HepG2 (cell line): ENCODE measurements at regions not wholly inside any gene's neighbourhood (a gene's known extent, or its start where the extent isn't known, plus 50 kb on each side); places are given as distances from the start of the nearest gene placed in this dataset.

Experiments used
- ATF6 ChIP-seq: sonication (generic); formaldehyde crosslinking; conservative IDR thresholded peaks from 2 replicates; pipeline ENCODE4 v1.4.0; 2020; ENCODE audit warnings: missing genetic modification reagents
- EP300 ChIP-seq, 3 experiments: sonication (generic) in 1 of 3; formaldehyde crosslinking in 1 of 3; IDR thresholded peaks; 2 replicates each; pipeline versions ENCODE4 v1.5.1 to v1.6.1; 2011 to 2020; ENCODE audit warnings: low read depth in 2 of 3, low read length in 2 of 3, borderline replicate concordance in 1 of 3, improper control_type of control experiment in 1 of 3, mild to moderate bottlenecking in 1 of 3, missing genetic modification reagents in 1 of 3, moderate library complexity in 1 of 3
- FOSL2 ChIP-seq: sonication (generic); formaldehyde crosslinking; IDR thresholded peaks from 2 replicates; pipeline ENCODE4 v1.4.0; 2020; ENCODE audit warnings: missing genetic modification reagents
- SP1 ChIP-seq, 2 experiments: fragments of 450-650 bp in 1 of 2; sonication (generic) in 1 of 2; formaldehyde crosslinking in 1 of 2; IDR thresholded peaks; 2 replicates each; pipeline versions ENCODE4 v1.4.0 to v1.6.1; 2016 to 2020; ENCODE audit warnings: missing genetic modification reagents in 1 of 2
- ZBTB20 ChIP-seq: sonication (generic); formaldehyde crosslinking; IDR thresholded peaks from 2 replicates; pipeline ENCODE4 v1.8.1; 2023; ENCODE audit warnings: missing genetic modification reagents, low read depth, mild to moderate bottlenecking, borderline replicate concordance
- ZBTB7A ChIP-seq: sonication (generic); formaldehyde crosslinking; IDR thresholded peaks from 2 replicates; pipeline ENCODE4 v1.8.0; 2022; ENCODE audit warnings: mild to moderate bottlenecking, missing genetic modification reagents
- TF ChIP-seq, protein P1 (sequence below): sonication (generic); formaldehyde crosslinking; IDR thresholded peaks from 2 replicates; pipeline ENCODE4 v1.5.0; 2020; ENCODE audit warnings: mild to moderate bottlenecking, missing genetic modification reagents, moderate library complexity
- TF ChIP-seq, protein P2 (sequence below): sonication (generic); formaldehyde crosslinking; IDR thresholded peaks from 2 replicates; pipeline ENCODE4 v1.4.0; 2020; ENCODE audit warnings: low read depth, missing genetic modification reagents

GRCh38 chr2:172210599-172210998, 107.9 kb upstream of the DLX2 start:
- TF ChIP-seq ZBTB7A (CRISPR knock-in tag): no peak
- no peak for TF ChIP-seq SP1 (IDR thresholded peaks at IDR 0.05)
- TF ChIP-seq SP1 (CRISPR knock-in tag; IDR thresholded peaks at IDR 0.05): no peak
- TF ChIP-seq, protein P1, sequence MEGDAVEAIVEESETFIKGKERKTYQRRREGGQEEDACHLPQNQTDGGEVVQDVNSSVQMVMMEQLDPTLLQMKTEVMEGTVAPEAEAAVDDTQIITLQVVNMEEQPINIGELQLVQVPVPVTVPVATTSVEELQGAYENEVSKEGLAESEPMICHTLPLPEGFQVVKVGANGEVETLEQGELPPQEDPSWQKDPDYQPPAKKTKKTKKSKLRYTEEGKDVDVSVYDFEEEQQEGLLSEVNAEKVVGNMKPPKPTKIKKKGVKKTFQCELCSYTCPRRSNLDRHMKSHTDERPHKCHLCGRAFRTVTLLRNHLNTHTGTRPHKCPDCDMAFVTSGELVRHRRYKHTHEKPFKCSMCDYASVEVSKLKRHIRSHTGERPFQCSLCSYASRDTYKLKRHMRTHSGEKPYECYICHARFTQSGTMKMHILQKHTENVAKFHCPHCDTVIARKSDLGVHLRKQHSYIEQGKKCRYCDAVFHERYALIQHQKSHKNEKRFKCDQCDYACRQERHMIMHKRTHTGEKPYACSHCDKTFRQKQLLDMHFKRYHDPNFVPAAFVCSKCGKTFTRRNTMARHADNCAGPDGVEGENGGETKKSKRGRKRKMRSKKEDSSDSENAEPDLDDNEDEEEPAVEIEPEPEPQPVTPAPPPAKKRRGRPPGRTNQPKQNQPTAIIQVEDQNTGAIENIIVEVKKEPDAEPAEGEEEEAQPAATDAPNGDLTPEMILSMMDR: no peak
- TF ChIP-seq EP300 (IDR thresholded peaks at IDR 0.05; ENCODE audit: low read depth in 2 of 2, low read length in 2 of 2): no peak
- TF ChIP-seq EP300 (CRISPR knock-in tag; IDR thresholded peaks at IDR 0.05; ENCODE audit: borderline replicate concordance): no peak
- TF ChIP-seq ZBTB20 (CRISPR knock-in tag): no peak
- no peak for TF ChIP-seq FOSL2 (CRISPR knock-in tag)
- no peak for TF ChIP-seq ATF6
- TF ChIP-seq, protein P2, sequence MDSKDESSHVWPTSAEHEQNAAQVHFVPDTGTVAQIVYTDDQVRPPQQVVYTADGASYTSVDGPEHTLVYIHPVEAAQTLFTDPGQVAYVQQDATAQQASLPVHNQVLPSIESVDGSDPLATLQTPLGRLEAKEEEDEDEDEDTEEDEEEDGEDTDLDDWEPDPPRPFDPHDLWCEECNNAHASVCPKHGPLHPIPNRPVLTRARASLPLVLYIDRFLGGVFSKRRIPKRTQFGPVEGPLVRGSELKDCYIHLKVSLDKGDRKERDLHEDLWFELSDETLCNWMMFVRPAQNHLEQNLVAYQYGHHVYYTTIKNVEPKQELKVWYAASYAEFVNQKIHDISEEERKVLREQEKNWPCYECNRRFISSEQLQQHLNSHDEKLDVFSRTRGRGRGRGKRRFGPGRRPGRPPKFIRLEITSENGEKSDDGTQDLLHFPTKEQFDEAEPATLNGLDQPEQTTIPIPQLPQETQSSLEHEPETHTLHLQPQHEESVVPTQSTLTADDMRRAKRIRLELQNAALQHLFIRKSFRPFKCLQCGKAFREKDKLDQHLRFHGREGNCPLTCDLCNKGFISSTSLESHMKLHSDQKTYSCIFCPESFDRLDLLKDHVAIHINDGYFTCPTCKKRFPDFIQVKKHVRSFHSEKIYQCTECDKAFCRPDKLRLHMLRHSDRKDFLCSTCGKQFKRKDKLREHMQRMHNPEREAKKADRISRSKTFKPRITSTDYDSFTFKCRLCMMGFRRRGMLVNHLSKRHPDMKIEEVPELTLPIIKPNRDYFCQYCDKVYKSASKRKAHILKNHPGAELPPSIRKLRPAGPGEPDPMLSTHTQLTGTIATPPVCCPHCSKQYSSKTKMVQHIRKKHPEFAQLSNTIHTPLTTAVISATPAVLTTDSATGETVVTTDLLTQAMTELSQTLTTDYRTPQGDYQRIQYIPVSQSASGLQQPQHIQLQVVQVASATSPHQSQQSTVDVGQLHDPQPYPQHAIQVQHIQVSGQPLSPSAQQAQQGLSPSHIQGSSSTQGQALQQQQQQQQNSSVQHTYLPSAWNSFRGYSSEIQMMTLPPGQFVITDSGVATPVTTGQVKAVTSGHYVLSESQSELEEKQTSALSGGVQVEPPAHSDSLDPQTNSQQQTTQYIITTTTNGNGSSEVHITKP: no peak
